ENCODE measurements at regions not wholly inside any gene's neighbourhood (a gene's known extent, or its start where the extent isn't known, plus 50 kb on each side); places are given as distances from the start of the nearest gene placed in this dataset.

DNA sequence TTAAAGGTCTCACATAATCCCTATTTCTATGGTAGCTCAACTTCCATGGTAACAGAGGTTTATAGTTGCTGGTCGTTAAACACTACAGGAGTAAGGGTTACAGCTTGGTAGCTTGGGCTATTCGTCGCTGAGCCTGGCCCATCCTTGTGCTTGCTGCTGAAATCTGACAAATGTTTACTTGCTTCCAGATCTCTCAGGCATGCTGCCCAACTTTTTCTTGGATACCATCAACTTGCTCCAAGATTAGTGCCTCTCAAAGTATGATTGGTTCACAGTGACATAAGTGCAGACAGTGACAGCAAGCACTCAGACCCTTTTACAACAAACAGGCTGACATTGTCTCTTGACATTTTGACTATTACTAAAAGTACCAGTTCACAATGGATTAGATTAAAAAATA lies 231.8 kb downstream of the KCNS3 start:
- H3K27ac ChIP-seq (ENCODE audit: control insufficient read depth, insufficient read depth): no peak overlapping the region
- DNase-seq (ENCODE audit: low read depth, low spot score): no peak
- H3K4me2 ChIP-seq (ENCODE audit: control insufficient read depth, insufficient read depth): no peak overlapping the region
- ATAC-seq: no peak
- no peaks in the 10 kb centered on the region for H3K79me2 ChIP-seq (ENCODE audit: control insufficient read depth, insufficient read depth, low read length)
- no peaks in the 10 kb centered on the region for H3K4me1 ChIP-seq (ENCODE audit: control insufficient read depth, insufficient read depth, low read length)
- ChIA-PET CTCF (no interaction called here), POLR2A (no interaction called here), RAD21 (ENCODE audit: unreplicated experiment) (no interaction called here), SMC1A (ENCODE audit: uncharacterized antibody, unreplicated experiment) (no interaction called here)
- no peak overlapping the region for H3K9ac ChIP-seq (ENCODE audit: control insufficient read depth, insufficient read depth, low read length)
- FAIRE-seq: no peak
- no peaks in the 10 kb centered on the region for H3K9me3 ChIP-seq (replicated peaks; ENCODE audit: control insufficient read depth, insufficient read depth, low read length)
- no peaks in the 10 kb centered on the region; a peak in 2 of 4 replicates for H3K27me3 ChIP-seq (replicated peaks in 1 of 2; ENCODE audit: control insufficient read depth in 2 of 2, insufficient read depth in 2 of 2, low read length in 1 of 2)
- intact Hi-C loops (cut with micrococcal nuclease; ENCODE audit: unreplicated experiment): loop anchor here (10.0 kb wide), 1 partner anchor 255 kb away; no protein-coding TSS in a partner anchor
- H2AFZ ChIP-seq (ENCODE audit: control insufficient read depth, low read depth, low read length): no peak overlapping the region
- no peak overlapping the region for H3K4me3 ChIP-seq
- BruUV-seq (replicated peaks): no TSS peak
- no peaks in the 10 kb centered on the region for H3K36me3 ChIP-seq (ENCODE audit: control insufficient read depth in 2 of 2, insufficient read depth in 2 of 2, low read length in 1 of 2)
- in situ Hi-C loops (cut with MboI): no loop called here
- H4K20me1 ChIP-seq (ENCODE audit: control insufficient read depth, insufficient read depth): no peaks in the 10 kb centered on the region
- WGBS (ENCODE audit: insufficient coverage, insufficient replicate concordance, low lambda C conversion rate, missing lambda C conversion rate): 31% methylated on average over 3 of the region's 3 CpGs
- TF ChIP-seq, protein P1, sequence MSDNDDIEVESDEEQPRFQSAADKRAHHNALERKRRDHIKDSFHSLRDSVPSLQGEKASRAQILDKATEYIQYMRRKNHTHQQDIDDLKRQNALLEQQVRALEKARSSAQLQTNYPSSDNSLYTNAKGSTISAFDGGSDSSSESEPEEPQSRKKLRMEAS (IDR thresholded peaks at IDR 0.05; ENCODE audit: low read depth, low read length): no peak
- TF ChIP-seq, protein P2, sequence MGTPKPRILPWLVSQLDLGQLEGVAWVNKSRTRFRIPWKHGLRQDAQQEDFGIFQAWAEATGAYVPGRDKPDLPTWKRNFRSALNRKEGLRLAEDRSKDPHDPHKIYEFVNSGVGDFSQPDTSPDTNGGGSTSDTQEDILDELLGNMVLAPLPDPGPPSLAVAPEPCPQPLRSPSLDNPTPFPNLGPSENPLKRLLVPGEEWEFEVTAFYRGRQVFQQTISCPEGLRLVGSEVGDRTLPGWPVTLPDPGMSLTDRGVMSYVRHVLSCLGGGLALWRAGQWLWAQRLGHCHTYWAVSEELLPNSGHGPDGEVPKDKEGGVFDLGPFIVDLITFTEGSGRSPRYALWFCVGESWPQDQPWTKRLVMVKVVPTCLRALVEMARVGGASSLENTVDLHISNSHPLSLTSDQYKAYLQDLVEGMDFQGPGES (IDR thresholded peaks at IDR 0.05): no peak
- TF ChIP-seq, protein P3, sequence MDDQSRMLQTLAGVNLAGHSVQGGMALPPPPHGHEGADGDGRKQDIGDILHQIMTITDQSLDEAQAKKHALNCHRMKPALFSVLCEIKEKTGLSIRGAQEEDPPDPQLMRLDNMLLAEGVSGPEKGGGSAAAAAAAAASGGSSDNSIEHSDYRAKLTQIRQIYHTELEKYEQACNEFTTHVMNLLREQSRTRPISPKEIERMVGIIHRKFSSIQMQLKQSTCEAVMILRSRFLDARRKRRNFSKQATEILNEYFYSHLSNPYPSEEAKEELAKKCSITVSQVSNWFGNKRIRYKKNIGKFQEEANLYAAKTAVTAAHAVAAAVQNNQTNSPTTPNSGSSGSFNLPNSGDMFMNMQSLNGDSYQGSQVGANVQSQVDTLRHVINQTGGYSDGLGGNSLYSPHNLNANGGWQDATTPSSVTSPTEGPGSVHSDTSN (IDR thresholded peaks at IDR 0.05; ENCODE audit: insufficient replicate concordance, low read depth, low read length): no peak
- no peak for TF ChIP-seq MEF2B (IDR thresholded peaks at IDR 0.05; ENCODE audit: partially characterized antibody, poor library complexity, severe bottlenecking)
- TF ChIP-seq, protein P4, sequence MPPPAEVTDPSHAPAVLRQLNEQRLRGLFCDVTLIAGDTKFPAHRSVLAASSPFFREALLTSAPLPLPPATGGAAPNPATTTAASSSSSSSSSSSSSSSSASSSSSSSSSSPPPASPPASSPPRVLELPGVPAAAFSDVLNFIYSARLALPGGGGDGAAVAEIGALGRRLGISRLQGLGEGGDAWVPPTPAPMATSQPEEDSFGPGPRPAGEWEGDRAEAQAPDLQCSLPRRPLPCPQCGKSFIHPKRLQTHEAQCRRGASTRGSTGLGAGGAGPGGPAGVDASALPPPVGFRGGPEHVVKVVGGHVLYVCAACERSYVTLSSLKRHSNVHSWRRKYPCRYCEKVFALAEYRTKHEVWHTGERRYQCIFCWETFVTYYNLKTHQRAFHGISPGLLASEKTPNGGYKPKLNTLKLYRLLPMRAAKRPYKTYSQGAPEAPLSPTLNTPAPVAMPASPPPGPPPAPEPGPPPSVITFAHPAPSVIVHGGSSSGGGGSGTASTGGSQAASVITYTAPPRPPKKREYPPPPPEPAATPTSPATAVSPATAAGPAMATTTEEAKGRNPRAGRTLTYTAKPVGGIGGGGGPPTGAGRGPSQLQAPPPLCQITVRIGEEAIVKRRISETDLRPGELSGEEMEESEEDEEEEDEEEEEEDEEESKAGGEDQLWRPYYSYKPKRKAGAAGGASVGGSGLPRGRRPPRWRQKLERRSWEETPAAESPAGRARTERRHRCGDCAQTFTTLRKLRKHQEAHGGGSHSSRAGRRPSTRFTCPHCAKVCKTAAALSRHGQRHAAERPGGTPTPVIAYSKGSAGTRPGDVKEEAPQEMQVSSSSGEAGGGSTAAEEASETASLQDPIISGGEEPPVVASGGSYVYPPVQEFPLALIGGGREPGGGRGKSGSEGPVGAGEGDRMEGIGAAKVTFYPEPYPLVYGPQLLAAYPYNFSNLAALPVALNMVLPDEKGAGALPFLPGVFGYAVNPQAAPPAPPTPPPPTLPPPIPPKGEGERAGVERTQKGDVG (CRISPR knock-in tag; IDR thresholded peaks at IDR 0.05): no peak
- no peak for TF ChIP-seq RBBP5 (conservative IDR thresholded peaks at IDR 0.05)
- TF ChIP-seq POLR2A (IDR thresholded peaks at IDR 0.05; ENCODE audit: low read depth, low read length): no peak
- TF ChIP-seq EP300 (IDR thresholded peaks at IDR 0.05; ENCODE audit: borderline replicate concordance in 1 of 2, control insufficient read depth in 1 of 2, low read depth in 2 of 2, low read length in 2 of 2): no peak
- TF ChIP-seq ATF7 (IDR thresholded peaks at IDR 0.05; ENCODE audit: low read depth): no peak
- no peak for TF ChIP-seq MXI1 (IDR thresholded peaks at IDR 0.05; ENCODE audit: low read depth, low read length)
- no peak for TF ChIP-seq RB1 (IDR thresholded peaks at IDR 0.05; ENCODE audit: borderline replicate concordance)
- TF ChIP-seq MYB (IDR thresholded peaks at IDR 0.05; ENCODE audit: borderline replicate concordance, low read depth, low read length): no peak
- no peak for TF ChIP-seq MEF2A (IDR thresholded peaks at IDR 0.05; ENCODE audit: insufficient read depth, low read depth, low read length)
- TF ChIP-seq, protein P5, sequence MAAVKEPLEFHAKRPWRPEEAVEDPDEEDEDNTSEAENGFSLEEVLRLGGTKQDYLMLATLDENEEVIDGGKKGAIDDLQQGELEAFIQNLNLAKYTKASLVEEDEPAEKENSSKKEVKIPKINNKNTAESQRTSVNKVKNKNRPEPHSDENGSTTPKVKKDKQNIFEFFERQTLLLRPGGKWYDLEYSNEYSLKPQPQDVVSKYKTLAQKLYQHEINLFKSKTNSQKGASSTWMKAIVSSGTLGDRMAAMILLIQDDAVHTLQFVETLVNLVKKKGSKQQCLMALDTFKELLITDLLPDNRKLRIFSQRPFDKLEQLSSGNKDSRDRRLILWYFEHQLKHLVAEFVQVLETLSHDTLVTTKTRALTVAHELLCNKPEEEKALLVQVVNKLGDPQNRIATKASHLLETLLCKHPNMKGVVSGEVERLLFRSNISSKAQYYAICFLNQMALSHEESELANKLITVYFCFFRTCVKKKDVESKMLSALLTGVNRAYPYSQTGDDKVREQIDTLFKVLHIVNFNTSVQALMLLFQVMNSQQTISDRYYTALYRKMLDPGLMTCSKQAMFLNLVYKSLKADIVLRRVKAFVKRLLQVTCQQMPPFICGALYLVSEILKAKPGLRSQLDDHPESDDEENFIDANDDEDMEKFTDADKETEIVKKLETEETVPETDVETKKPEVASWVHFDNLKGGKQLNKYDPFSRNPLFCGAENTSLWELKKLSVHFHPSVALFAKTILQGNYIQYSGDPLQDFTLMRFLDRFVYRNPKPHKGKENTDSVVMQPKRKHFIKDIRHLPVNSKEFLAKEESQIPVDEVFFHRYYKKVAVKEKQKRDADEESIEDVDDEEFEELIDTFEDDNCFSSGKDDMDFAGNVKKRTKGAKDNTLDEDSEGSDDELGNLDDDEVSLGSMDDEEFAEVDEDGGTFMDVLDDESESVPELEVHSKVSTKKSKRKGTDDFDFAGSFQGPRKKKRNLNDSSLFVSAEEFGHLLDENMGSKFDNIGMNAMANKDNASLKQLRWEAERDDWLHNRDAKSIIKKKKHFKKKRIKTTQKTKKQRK (IDR thresholded peaks at IDR 0.05; ENCODE audit: low read depth, low read length): no peak
- TF ChIP-seq SUPT20H (IDR thresholded peaks at IDR 0.05; ENCODE audit: borderline replicate concordance, control insufficient read depth, low read depth, low read length): no peak
- TF ChIP-seq SMAD1 (IDR thresholded peaks at IDR 0.05; ENCODE audit: low read depth, partially characterized antibody): no peak
